ENCODE measurements at regions not wholly inside any gene's neighbourhood (a gene's known extent, or its start where the extent isn't known, plus 50 kb on each side); places are given as distances from the start of the nearest gene placed in this dataset.
A peak's percentile ranks its signal among the peaks of the same experiment; 100 is the strongest.

DNA sequence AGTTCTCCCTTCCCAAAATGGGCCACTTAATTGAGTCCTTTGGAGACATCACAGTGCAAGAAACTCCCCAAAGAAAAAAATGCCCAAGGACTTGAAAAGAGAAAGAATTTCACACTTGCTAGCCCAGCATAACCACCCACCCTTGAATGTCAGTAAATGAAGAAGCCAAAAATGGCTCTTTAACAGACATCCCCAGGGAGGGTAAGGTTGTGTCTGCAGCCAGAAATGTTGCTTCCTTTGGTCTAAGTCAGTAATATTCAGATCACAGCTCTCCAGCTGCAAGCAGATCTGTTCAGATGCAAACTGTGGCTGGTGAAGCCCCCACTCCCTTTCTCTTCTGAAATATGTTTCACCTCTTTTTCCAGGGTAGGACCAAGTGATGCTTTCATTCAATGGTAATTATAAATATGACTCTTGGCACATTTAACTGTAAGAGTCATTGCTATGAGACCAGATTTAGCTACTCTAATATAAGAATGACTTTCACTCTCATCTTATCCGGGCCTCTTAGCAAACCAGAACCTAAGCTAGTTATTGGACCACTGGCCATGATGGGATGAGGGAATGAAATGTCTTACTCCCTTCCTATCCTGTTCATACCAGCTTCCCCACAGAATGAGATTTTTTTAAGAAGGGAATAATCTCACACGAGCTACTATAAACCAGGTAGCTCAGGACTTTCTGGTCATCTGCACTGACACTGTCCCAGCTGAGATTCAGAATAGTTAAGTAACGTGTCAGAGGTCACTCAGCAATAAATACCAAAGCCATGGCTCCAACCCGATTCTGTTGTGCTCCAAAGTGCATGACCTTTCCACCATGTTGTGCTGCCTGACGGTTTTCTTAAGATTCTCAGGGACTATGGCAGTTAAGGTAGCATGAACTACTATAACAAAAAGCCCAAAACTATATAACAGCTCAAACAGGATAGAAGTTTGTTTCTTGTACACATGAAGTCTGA, 234.1 kb downstream of the FOXO1 start:
- no peak for TF ChIP-seq CTCF (conservative IDR thresholded peaks at IDR 0.05; ENCODE audit: low read length)
- no peak overlapping the region for H3K4me3 ChIP-seq (ENCODE audit: low read length)
- no peak for DNase-seq (ENCODE audit: low read depth)

DNA sequence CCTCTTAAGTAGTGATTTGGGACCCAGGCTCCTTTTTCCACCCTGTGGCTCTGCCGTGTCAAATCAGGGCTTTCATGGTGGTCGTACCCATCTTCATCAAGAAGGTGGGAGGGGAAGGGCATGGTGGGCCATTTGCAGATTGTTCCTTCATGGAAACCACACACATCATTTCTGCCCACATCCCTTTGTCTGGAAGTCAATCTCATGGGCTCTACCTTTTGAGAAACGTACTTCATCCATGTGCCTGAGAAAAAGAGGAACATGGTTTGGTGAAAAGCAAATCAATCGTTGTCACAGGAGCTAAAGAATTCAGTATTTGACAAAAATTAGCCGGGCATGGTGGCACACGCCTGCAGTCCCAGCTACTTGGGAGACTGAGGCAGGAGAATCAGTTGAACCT, 233.4 kb downstream of the FOXO1 start:
- no peak for TF ChIP-seq CTCF (conservative IDR thresholded peaks at IDR 0.05; ENCODE audit: low read length)
- DNase-seq (ENCODE audit: low read depth): no peak

GRCh38 chr13:40433577-40433976, 232.9 kb downstream of the FOXO1 start:
- DNase-seq (ENCODE audit: low read depth): no peak
- TF ChIP-seq CTCF (conservative IDR thresholded peaks at IDR 0.05; ENCODE audit: low read length): no peak
- H3K4me3 ChIP-seq (ENCODE audit: low read length): no peak overlapping the region

More for the DNA sequence above, 233.4 kb downstream of the FOXO1 start:
- no peak overlapping the region for H3K4me3 ChIP-seq (ENCODE audit: low read length)

DNA sequence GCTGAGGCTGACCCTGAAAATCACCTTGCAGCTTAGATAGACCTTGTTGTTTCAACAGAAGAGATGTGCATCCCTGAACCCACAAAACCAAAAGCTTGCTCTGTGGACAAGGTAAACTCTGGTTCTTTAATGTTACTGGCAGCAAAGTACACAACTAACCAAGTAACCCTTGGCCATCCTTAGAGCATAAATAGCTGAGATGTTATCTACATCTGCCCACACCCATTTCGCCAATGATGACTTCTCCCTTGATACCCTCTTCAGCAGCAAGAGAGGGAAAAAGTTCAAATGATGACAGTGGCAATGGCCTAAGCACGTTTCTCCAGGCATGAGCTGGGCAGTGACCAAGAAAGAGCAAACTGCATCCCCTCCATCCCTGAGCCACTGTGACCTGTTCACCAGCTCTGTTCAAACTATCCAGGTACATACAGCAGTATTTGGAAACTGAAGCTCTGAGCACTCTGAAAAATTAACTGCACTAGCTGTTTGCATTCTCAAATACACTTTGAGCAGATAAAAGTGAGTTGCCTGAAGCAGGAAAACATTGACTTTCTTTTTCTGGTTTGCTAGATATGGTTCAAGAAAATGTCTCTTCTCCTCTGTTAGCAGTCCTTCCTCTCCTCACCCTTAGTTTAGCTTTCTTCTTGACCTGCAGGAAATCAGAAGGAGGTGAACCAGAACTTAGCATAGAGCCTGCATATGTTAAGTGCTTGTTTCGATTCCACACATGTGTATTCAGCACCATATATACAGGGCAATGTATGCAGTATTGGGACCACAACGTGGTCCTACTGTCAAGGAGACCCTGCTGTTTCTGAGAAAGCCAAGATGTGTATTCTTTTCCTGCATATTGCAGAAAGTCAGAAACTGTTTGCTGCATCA, 231.7 kb downstream of the FOXO1 start:
- no peak for DNase-seq (ENCODE audit: low read depth)
- TF ChIP-seq CTCF (conservative IDR thresholded peaks at IDR 0.05; ENCODE audit: low read length): no peak
- no peak overlapping the region for H3K4me3 ChIP-seq (ENCODE audit: low read length)

GRCh38 chr13:40438022-40438680, 228.3 kb downstream of the FOXO1 start:
- TF ChIP-seq CTCF (conservative IDR thresholded peaks at IDR 0.05; ENCODE audit: low read length): no peak
- H3K4me3 ChIP-seq (ENCODE audit: low read length): no peak overlapping the region
- DNase-seq (ENCODE audit: low read depth): no peak

DNA sequence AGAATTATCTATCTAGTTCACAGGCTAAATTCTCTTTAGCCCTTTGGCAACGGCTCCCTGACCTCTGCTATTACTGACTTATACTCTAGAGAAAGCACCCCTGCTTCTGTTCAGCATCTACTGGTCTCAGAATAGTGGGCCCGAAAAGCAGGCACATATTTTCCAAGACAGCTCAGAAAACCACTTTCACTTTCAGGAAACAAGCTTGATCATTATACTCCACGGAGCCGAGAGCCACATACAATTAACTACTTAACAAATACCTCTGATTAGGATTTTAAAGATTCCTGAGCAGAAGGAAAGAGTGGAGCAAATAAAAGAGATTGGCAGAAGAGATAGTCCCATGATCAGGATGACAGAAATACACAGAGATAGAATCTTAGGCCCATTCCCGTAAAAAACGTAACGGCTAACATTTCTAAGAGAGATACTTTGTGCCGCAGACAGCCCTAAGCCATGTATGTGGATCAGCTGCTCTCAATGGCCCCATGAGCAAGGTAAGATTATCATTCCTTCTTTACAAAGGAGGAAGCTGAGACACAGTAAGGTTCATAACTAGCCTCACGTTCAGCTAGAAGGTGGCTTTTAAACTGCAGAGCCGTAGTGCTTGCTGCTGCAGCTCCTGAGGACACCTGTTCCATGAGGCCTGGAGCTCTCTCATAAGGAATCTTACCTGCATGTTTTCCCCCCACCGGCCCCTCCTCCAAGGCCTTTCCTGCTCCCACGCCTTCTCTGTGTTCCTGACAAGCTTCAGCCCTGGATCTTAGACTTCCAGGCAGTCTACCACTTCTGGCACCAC, 227.2 kb downstream of the FOXO1 start:
- no peak for TF ChIP-seq CTCF (conservative IDR thresholded peaks at IDR 0.05; ENCODE audit: low read length)
- DNase-seq (ENCODE audit: low read depth): peak; percentile 36
- peak overlapping the region; percentile 35 for H3K4me3 ChIP-seq (ENCODE audit: low read length)

Measured in AG10803 (cell line).